K562 (cell line): ENCODE measurements at regions not wholly inside any gene's neighbourhood (a gene's known extent, or its start where the extent isn't known, plus 50 kb on each side); places are given as distances from the start of the nearest gene placed in this dataset.

Experiments used
- ATAC-seq: fragments of 200-7000 bp; cut with Tn5 transposase; 3 replicates; pipeline ENCODE4 v1.9.1; 2020; ENCODE audit warnings: moderate library complexity
- BruUV-seq: library from RNA; stranded (reverse); fragments of 400-500 nt; replicated peaks from 2 replicates; lab custom pipeline; 2021; lab: Mats Ljungman, UMichigan
- CTCF ChIA-PET: fragments of 300-600 bp; formaldehyde crosslinking; extraction: SDS; loops from one replicate; lab custom pipeline; 2021; ENCODE audit warnings: low intra/inter-chr PET ratio; lab: Yijun Ruan, JAX
- POLR2A ChIA-PET: fragments of 300-600, 350-650 bp; sonication (Branson Sonifier 250); formaldehyde crosslinking; extraction: SDS; loops from one replicate; lab custom pipeline; 2021; ENCODE audit warnings: antibody characterized with exemption, inconsistent platforms; lab: Yijun Ruan, JAX
- DNase-seq, 4 experiments: peaks; one replicate each; pipeline versions ENCODE4 v3.0.0 to v3.0.0-alpha.2; 2011 to 2018; ENCODE audit warnings: low spot score in 3 of 4, mixed read lengths in 3 of 4; ENCODE audit errors: extremely low read depth in 1 of 4
- FAIRE-seq: peaks from 2 replicates; lab custom pipeline; 2011; peaks lifted over from hg19 to GRCh38; lab: Jason Lieb, UNC
- H2AFZ ChIP-seq: 2 replicates; pipeline ENCODE4 v1.6.0; 2011; ENCODE audit warnings: low read depth, low read length, control low read depth, inconsistent platforms
- H3K27ac ChIP-seq: fragments of 200-600 bp; 3 replicates; pipeline ENCODE4 v1.8.0; 2011; ENCODE audit warnings: low read depth, mild to moderate bottlenecking, control low read depth, inconsistent platforms, low read length, moderate library complexity, mixed read lengths; ENCODE audit errors: extremely low read depth
- H3K27me3 ChIP-seq, 2 experiments: fragments of 300-600 bp in 1 of 2; 2 replicates in 1 of 2; 3 replicates in 1 of 2; pipeline versions ENCODE4 v1.6.0 to v1.8.0; 2011; ENCODE audit warnings: inconsistent platforms in 2 of 2, low read length in 2 of 2, mild to moderate bottlenecking in 1 of 2, mixed read lengths in 1 of 2, moderate library complexity in 1 of 2; ENCODE audit not compliant: control insufficient read depth in 2 of 2, insufficient read depth in 2 of 2
- H3K36me3 ChIP-seq: fragments of 300-600 bp; 3 replicates; pipeline ENCODE4 v1.8.0; 2011; ENCODE audit warnings: mild to moderate bottlenecking, low read length, inconsistent platforms; ENCODE audit not compliant: control insufficient read depth, insufficient read depth
- H3K4me1 ChIP-seq, 2 experiments: fragments of 200-600 bp in 1 of 2; replicated peaks in 1 of 2; 2 replicates in 1 of 2; 3 replicates in 1 of 2; pipeline versions ENCODE4 v1.5.1 to v1.8.0; 2011; ENCODE audit warnings: inconsistent platforms in 2 of 2, low read length in 2 of 2, mild to moderate bottlenecking in 1 of 2, mixed read lengths in 1 of 2, moderate library complexity in 1 of 2; ENCODE audit not compliant: control insufficient read depth in 2 of 2, insufficient read depth in 2 of 2
- H3K4me2 ChIP-seq: 2 replicates; pipeline ENCODE4 v1.6.1; 2011; ENCODE audit warnings: low read length, control low read depth, inconsistent platforms, mixed read lengths; ENCODE audit not compliant: insufficient read depth
- H3K4me3 ChIP-seq: fragments of 200-600 bp; sonication (generic), shearing (Covaris generic); 2 replicates; pipeline ENCODE4 v1.5.1; 2016; ENCODE audit warnings: control low read depth, inconsistent platforms
- H3K79me2 ChIP-seq: fragments of 200-600 bp; 3 replicates; pipeline ENCODE4 v1.8.0; 2011; ENCODE audit warnings: low read length, inconsistent platforms; ENCODE audit not compliant: control insufficient read depth, insufficient read depth
- H3K9ac ChIP-seq, 2 experiments: 2 replicates each; pipeline versions ENCODE4 v1.6.0 to v1.6.1; 2011; ENCODE audit warnings: low read depth in 2 of 2, low read length in 2 of 2, control low read depth in 1 of 2, inconsistent platforms in 1 of 2, mild to moderate bottlenecking in 1 of 2, mixed read lengths in 1 of 2; ENCODE audit not compliant: insufficient read depth in 1 of 2
- H3K9me1 ChIP-seq: one replicate; pipeline ENCODE4 v1.6.0; 2011; ENCODE audit warnings: inconsistent platforms, mild to moderate bottlenecking, low read length, moderate library complexity; ENCODE audit not compliant: control insufficient read depth, insufficient read depth
- H3K9me3 ChIP-seq: replicated peaks from 2 replicates; pipeline ENCODE4 v1.5.1; 2011; ENCODE audit warnings: low read depth, low read length, inconsistent platforms; ENCODE audit not compliant: control insufficient read depth, insufficient read depth
- H4K20me1 ChIP-seq: replicated peaks from 2 replicates; pipeline ENCODE4 v1.6.1; 2011; ENCODE audit warnings: low read length, inconsistent platforms, mixed read lengths; ENCODE audit not compliant: control insufficient read depth, insufficient read depth
- BRD4 ChIP-seq: fragments of 200-600 bp; sonication (generic); IDR thresholded peaks from 2 replicates; pipeline ENCODE4 v1.6.1; 2017; ENCODE audit warnings: inconsistent platforms
- EGR1 ChIP-seq: fragments of 450-650 bp; conservative IDR thresholded peaks from 2 replicates; pipeline ENCODE4 v1.6.1; 2017; ENCODE audit warnings: mild to moderate bottlenecking
- EP300 ChIP-seq: IDR thresholded peaks from 2 replicates; pipeline ENCODE4 v1.6.1; 2012; ENCODE audit warnings: low read length, improper control_type of control experiment
- HEY1 ChIP-seq: fragments of 250-450 bp; sonication (Bioruptor Pico); IDR thresholded peaks from 2 replicates; pipeline ENCODE4 v1.5.0; 2020; ENCODE audit warnings: mild to moderate bottlenecking, moderate library complexity, borderline replicate concordance
- KDM4B ChIP-seq, 2 experiments: fragments of 450-650 bp in 1 of 2; sonication (generic) in 1 of 2; IDR thresholded peaks; 2 replicates each; pipeline ENCODE4 v1.6.1; 2016 to 2017; ENCODE audit warnings: borderline replicate concordance in 2 of 2, antibody characterized with exemption in 1 of 2, low read depth in 1 of 2, mild to moderate bottlenecking in 1 of 2
- KDM5B ChIP-seq: fragments of 200-600 bp; sonication (generic); IDR thresholded peaks from 2 replicates; pipeline ENCODE4 v1.6.1; 2012; ENCODE audit warnings: low read depth, mild to moderate bottlenecking, moderate library complexity, low read length, control low read depth, inconsistent platforms; ENCODE audit not compliant: insufficient replicate concordance
- NFIC ChIP-seq: fragments of 450-650 bp; IDR thresholded peaks from 2 replicates; pipeline ENCODE4 v1.6.1; 2017; ENCODE audit warnings: mild to moderate bottlenecking, inconsistent platforms
- NONO ChIP-seq, 2 experiments: fragments of 200-400 bp in 1 of 2; fragments of 450-650 bp in 1 of 2; formaldehyde crosslinking in 1 of 2; IDR thresholded peaks; 2 replicates each; pipeline ENCODE4 v1.6.1; 2017; ENCODE audit warnings: low read depth in 2 of 2, mild to moderate bottlenecking in 2 of 2, moderate library complexity in 2 of 2, low read length in 1 of 2
- STAT5B ChIP-seq: fragments of 250-450 bp; sonication (Bioruptor Pico); IDR thresholded peaks from 2 replicates; pipeline ENCODE4 v1.8.0; 2021; ENCODE audit warnings: mild to moderate bottlenecking, inconsistent platforms
- XRCC3 ChIP-seq: fragments of 450-650 bp; IDR thresholded peaks from 2 replicates; pipeline ENCODE4 v1.6.1; 2017; ENCODE audit warnings: mild to moderate bottlenecking, moderate library complexity
- ZNF175 ChIP-seq: fragments of 200-800 bp; sonication (Bioruptor generic); IDR thresholded peaks from 2 replicates; pipeline ENCODE4 v1.6.1; 2016; ENCODE audit warnings: low read depth, mild to moderate bottlenecking, missing genetic modification characterization, missing compliant biosample characterization
- ZNF507 ChIP-seq: conservative IDR thresholded peaks from 2 replicates; pipeline ENCODE4 v1.6.1; 2017; ENCODE audit warnings: missing genetic modification characterization, missing compliant biosample characterization
- ZNF696 ChIP-seq: fragments of 250-450 bp; sonication (Bioruptor Pico); conservative IDR thresholded peaks from 2 replicates; pipeline ENCODE4 v1.4.0; 2020; ENCODE audit warnings: mild to moderate bottlenecking, moderate library complexity
- WGBS: fragments of 100-300 bp; shearing (Covaris generic); methylation state at CpG from one replicate; pipeline ENCODE4 v1.1.6; 2016; ENCODE audit warnings: low coverage, mixed read lengths; ENCODE audit not compliant: insufficient coverage; ENCODE audit errors: missing lambda C conversion rate; 5-methylcytosine and 5-hydroxymethylcytosine counted together
- in situ Hi-C: fragments of 300-500 bp; cut with MboI; formaldehyde crosslinking; loops from 4 replicates; pipeline ENCODE4 v1.15.0; 2018; ENCODE audit warnings: inconsistent platforms, mixed read lengths
- intact Hi-C: fragments of 100-400 bp; cut with micrococcal nuclease; formaldehyde crosslinking; loops from 2 replicates; pipeline ENCODE4 v1.14.2; 2022
- TF ChIP-seq, protein P1 (sequence below): sonication (generic); formaldehyde crosslinking; IDR thresholded peaks from 2 replicates; pipeline ENCODE4 v1.8.0; 2022; ENCODE audit warnings: mild to moderate bottlenecking, missing genetic modification reagents, borderline replicate concordance
- TF ChIP-seq, protein P2 (sequence below): fragments of 250-450 bp; sonication (Bioruptor Pico); IDR thresholded peaks from 2 replicates; pipeline ENCODE4 v1.8.0; 2021; ENCODE audit warnings: moderate library complexity, mild to moderate bottlenecking, inconsistent platforms

DNA sequence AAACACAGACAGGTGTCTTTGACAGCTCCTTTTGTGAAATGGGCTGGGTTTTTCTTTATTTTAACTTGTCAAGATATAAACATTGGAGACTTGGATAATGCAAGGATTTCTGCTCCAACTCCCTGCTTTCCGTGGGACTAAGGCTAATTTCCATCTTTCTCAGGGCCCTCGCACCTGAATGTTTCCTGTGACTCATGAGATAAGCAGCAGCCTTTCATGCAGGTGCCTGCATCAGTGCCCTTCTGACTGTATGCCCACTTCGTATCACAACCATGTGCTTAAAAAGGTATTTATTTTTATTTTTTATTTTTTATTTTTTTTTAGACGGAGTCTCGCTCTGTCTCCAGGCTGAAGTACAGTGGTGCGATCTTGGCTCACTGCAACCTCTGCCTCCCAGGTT is 736.1 kb downstream of the DOK5 start:
- no peaks in the 10 kb centered on the region for H4K20me1 ChIP-seq
- TF ChIP-seq KDM5B (no peak), NONO (IDR thresholded peaks at IDR 0.05; ENCODE audit: low read depth in 2 of 2, low read length in 1 of 2) (no peak), EGR1 (no peak), STAT5B (CRISPR knock-in tag) (no peak), XRCC3 (no peak), ZNF696 (no peak), KDM4B (IDR thresholded peaks at IDR 0.05; ENCODE audit: borderline replicate concordance in 2 of 2, low read depth in 1 of 2) (no peak)
- ATAC-seq, result no peak
- ChIA-PET POLR2A (no interaction called here), CTCF (no interaction called here)
- FAIRE-seq, result no peak
- DNase-seq, result no peak
- no TSS peak for BruUV-seq
- H3K4me2 ChIP-seq, result no peak overlapping the region
- no peaks in the 10 kb centered on the region for H3K36me3 ChIP-seq
- no peaks in the 10 kb centered on the region for H3K79me2 ChIP-seq
- H3K9me1 ChIP-seq, result no peaks in the 10 kb centered on the region
- H3K4me1 ChIP-seq, result no peaks in the 10 kb centered on the region
- no peak overlapping the region for H3K4me3 ChIP-seq
- intact Hi-C loops, result no loop called here
- in situ Hi-C loops, result no loop called here
- 6% methylated on average over 6 of the region's 6 CpGs for WGBS
- no peak overlapping the region for H3K9ac ChIP-seq
- no peak overlapping the region for H3K27ac ChIP-seq
- no peaks in the 10 kb centered on the region for H3K9me3 ChIP-seq
- H2AFZ ChIP-seq, result no peak overlapping the region
- no peaks in the 10 kb centered on the region for H3K27me3 ChIP-seq

DNA sequence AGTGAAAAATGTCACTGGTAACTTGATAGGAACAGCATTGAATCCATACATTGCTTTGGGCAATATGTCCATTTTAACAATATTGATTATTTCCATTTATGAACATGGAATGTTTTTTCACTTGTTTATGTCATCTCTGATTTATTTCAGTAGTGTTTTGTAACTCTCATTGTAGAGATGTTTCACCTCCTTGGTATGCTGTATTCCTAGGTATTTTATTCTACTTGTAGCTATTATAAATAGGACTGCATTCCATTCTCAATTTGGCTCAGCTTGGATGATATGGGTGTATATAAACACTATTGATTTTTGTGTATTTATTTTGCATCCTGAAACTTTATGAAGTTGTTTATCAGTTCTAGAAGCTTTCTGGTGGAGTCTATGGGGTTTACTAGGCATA is 730.3 kb downstream of the DOK5 start:
- Histone ChIP-seq H3K4me2 (no peak overlapping the region), H3K27ac (no peak overlapping the region), H3K27me3 (no peaks in the 10 kb centered on the region), H3K36me3 (no peaks in the 10 kb centered on the region), H3K4me1 (no peaks in the 10 kb centered on the region), H2AFZ (no peak overlapping the region), H3K9ac (no peak overlapping the region), H4K20me1 (no peaks in the 10 kb centered on the region), H3K4me3 (no peak overlapping the region), H3K79me2 (no peaks in the 10 kb centered on the region), H3K9me1 (no peaks in the 10 kb centered on the region), H3K9me3 (no peaks in the 10 kb centered on the region)
- ChIA-PET POLR2A (no interaction called here), CTCF (no interaction called here)
- DNase-seq (no peak), FAIRE-seq (no peak), ATAC-seq (no peak)
- BruUV-seq, result no TSS peak
- in situ Hi-C loops (no loop called here), intact Hi-C loops (no loop called here)
- TF ChIP-seq BRD4 (no peak), NFIC (no peak), EP300 (no peak), ZNF507 (tag) (no peak), HEY1 (no peak), ZNF175 (CRISPR knock-in tag) (no peak)
- TF ChIP-seq, protein P1, sequence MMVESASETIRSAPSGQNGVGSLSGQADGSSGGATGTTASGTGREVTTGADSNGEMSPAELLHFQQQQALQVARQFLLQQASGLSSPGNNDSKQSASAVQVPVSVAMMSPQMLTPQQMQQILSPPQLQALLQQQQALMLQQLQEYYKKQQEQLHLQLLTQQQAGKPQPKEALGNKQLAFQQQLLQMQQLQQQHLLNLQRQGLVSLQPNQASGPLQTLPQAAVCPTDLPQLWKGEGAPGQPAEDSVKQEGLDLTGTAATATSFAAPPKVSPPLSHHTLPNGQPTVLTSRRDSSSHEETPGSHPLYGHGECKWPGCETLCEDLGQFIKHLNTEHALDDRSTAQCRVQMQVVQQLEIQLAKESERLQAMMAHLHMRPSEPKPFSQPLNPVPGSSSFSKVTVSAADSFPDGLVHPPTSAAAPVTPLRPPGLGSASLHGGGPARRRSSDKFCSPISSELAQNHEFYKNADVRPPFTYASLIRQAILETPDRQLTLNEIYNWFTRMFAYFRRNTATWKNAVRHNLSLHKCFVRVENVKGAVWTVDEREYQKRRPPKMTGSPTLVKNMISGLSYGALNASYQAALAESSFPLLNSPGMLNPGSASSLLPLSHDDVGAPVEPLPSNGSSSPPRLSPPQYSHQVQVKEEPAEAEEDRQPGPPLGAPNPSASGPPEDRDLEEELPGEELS (CRISPR knock-in tag), result no peak
- TF ChIP-seq, protein P2, sequence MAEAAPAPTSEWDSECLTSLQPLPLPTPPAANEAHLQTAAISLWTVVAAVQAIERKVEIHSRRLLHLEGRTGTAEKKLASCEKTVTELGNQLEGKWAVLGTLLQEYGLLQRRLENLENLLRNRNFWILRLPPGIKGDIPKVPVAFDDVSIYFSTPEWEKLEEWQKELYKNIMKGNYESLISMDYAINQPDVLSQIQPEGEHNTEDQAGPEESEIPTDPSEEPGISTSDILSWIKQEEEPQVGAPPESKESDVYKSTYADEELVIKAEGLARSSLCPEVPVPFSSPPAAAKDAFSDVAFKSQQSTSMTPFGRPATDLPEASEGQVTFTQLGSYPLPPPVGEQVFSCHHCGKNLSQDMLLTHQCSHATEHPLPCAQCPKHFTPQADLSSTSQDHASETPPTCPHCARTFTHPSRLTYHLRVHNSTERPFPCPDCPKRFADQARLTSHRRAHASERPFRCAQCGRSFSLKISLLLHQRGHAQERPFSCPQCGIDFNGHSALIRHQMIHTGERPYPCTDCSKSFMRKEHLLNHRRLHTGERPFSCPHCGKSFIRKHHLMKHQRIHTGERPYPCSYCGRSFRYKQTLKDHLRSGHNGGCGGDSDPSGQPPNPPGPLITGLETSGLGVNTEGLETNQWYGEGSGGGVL (CRISPR knock-in tag), result no peak
